GM21528 (cell line): ENCODE measurements at regions not wholly inside any gene's neighbourhood (a gene's known extent, or its start where the extent isn't known, plus 50 kb on each side); places are given as distances from the start of the nearest gene placed in this dataset.

Experiments used
- ATAC-seq: cut with Tn5 transposase; IDR thresholded peaks from one replicate; pipeline ENCODE4 v1.9.1; 2021; ENCODE audit warnings: mild to moderate bottlenecking, moderate library complexity; ENCODE audit not compliant: unreplicated experiment, low FRiP score

GRCh38 chr18:30562231-30562630, 480.3 kb downstream of the DSC3 start:
- ATAC-seq = no peak

- ATAC-seq = no peak
Measured at GRCh38 chr18:30556112-30556511, 486.4 kb downstream of the DSC3 start.

GRCh38 chr18:30545393-30545792, 497.1 kb downstream of the DSC3 start:
- no peak for ATAC-seq

GRCh38 chr18:30544141-30544540, 498.4 kb downstream of the DSC3 start:
- ATAC-seq = no peak

GRCh38 chr18:30533716-30534115, 508.8 kb downstream of the DSC3 start:
- ATAC-seq = no peak

GRCh38 chr18:30527917-30528316, 514.6 kb downstream of the DSC3 start:
- no peak for ATAC-seq

GRCh38 chr18:30527226-30527625, 515.3 kb downstream of the DSC3 start:
- no peak for ATAC-seq

- ATAC-seq = no peak
Measured at GRCh38 chr18:30522288-30522929, 520.1 kb downstream of the DSC3 start.

GRCh38 chr18:30514059-30514458, 528.5 kb downstream of the DSC3 start:
- no peak for ATAC-seq

- ATAC-seq = no peak
Measured at GRCh38 chr18:30512872-30513271, 529.7 kb downstream of the DSC3 start.

- no peak for ATAC-seq
Measured at GRCh38 chr18:30510882-30511281, 531.7 kb downstream of the DSC3 start.

GRCh38 chr18:30501594-30501993, 540.9 kb downstream of the DSC3 start:
- ATAC-seq = no peak

GRCh38 chr18:30500240-30500945, 542.1 kb downstream of the DSC3 start:
- ATAC-seq = no peak

GRCh38 chr18:30499721-30500120, 542.8 kb downstream of the DSC3 start:
- no peak for ATAC-seq

- ATAC-seq = no peak
Measured at GRCh38 chr18:30492552-30493129, 549.9 kb downstream of the DSC3 start.

GRCh38 chr18:30491815-30492551, 550.6 kb downstream of the DSC3 start:
- no peak for ATAC-seq

- no peak for ATAC-seq
Measured at GRCh38 chr18:30489890-30490643, 552.5 kb downstream of the DSC3 start.

- no peak for ATAC-seq
Measured at GRCh38 chr18:30487962-30488361, 554.6 kb downstream of the DSC3 start.

- no peak for ATAC-seq
Measured at GRCh38 chr18:30486856-30487255, 555.7 kb downstream of the DSC3 start.

- ATAC-seq = no peak
Measured at GRCh38 chr18:30485078-30485477, 557.5 kb downstream of the DSC3 start.

- no peak for ATAC-seq
Measured at GRCh38 chr18:30481871-30482270, 560.7 kb downstream of the DSC3 start.
